Activated B cell treated with CpG ODN at 0.5 μM for 24 hours (primary cell): ENCODE measurements at regions not wholly inside any gene's neighbourhood (a gene's known extent, or its start where the extent isn't known, plus 50 kb on each side); places are given as distances from the start of the nearest gene placed in this dataset.

ENCODE experiments used
- ATAC-seq: fragments of 200-7000 bp; cut with Tn5 transposase; one replicate; pipeline ENCODE4 v1.10.0; 2021; ENCODE audit warnings: low read depth, mild to moderate bottlenecking, moderate library complexity
- CTCF ChIA-PET: fragments of 350-600 bp; sonication (Branson Sonifier 250); formaldehyde crosslinking; loops from one replicate; lab custom pipeline; 2021; ENCODE audit warnings: antibody characterized with exemption; lab: Charles Lee
- POLR2A ChIA-PET: fragments of 350-600 bp; sonication (Branson Sonifier 250); formaldehyde crosslinking; loops from one replicate; lab custom pipeline; 2021; ENCODE audit warnings: antibody characterized with exemption; lab: Charles Lee
- DNase-seq: peaks from one replicate; pipeline ENCODE4 v3.0.0; 2022
- H3K27ac Mint-ChIP-seq: one replicate; pipeline ENCODE4 v1.8.0; 2020; ENCODE audit warnings: mixed read lengths
- H3K27me3 Mint-ChIP-seq: one replicate; pipeline ENCODE4 v1.8.0; 2021; ENCODE audit warnings: mixed read lengths
- H3K36me3 Mint-ChIP-seq: one replicate; pipeline ENCODE4 v1.8.0; 2021; ENCODE audit warnings: low read depth, mixed read lengths
- H3K4me1 Mint-ChIP-seq: one replicate; pipeline ENCODE4 v1.8.0; 2021; ENCODE audit warnings: mixed read lengths
- H3K4me3 Mint-ChIP-seq: one replicate; pipeline ENCODE4 v1.8.0; 2020; ENCODE audit warnings: mild to moderate bottlenecking, mixed read lengths
- H3K9me3 Mint-ChIP-seq: one replicate; pipeline ENCODE4 v1.8.0; 2020; ENCODE audit warnings: mixed read lengths
- intact Hi-C: fragments of 100-400 bp; cut with micrococcal nuclease; formaldehyde crosslinking; loops from one replicate; pipeline ENCODE4 v1.15.1; 2024
- TF ChIP-seq, protein P1 (sequence below): fragments of 200-600 bp; IDR thresholded peaks from one replicate; pipeline ENCODE4 v1.8.0; 2022; ENCODE audit warnings: antibody characterized with exemption, mild to moderate bottlenecking

DNA sequence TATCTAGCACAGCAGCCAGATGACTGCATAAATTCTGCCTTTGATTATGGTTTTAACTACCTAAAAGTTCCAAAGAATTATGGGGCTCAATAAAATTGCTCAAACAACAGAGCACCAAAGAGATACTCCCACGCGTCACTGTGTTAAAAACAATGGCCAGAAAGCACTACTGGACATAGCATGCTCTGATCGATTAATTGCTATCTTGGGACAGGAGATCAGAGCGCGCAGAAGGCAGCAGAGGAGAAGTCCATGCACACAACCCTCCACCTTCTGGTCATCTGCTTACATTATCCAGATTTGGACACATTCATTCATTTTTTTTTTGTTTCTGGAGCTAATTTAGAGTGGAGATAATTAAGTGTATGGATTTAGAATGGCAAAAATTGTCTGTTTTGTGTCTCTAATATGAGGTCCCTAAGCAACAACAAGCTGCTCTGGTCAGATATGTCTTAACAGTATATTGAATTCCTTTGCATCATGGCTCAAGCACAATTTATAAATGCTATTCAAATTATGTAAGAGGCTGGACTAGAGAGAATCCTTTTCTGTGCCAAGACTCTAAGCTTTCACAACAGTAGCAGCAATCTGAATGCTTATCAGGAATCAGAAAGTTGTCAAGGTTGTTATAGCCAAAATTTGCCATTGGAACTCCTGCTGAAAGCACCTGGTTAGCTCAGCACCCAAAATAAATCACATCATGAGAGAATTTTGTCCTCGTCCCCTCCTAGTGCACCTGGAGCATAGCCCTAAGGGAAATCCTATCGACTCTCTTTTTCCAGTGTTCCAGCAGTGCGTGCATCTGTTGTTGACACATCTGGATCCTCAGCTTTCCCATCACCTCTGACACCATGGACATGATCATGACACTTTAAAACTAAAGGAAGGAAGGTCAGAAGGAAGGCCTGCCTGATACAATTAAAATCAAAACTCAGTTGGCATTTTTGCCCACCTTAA is 98.6 kb upstream of the HMHB1 start:
- no peak overlapping the region for H3K4me3 Mint-ChIP-seq
- ATAC-seq (no peak), DNase-seq (no peak)
- no peaks in the 10 kb centered on the region for H3K36me3 Mint-ChIP-seq
- peaks cover 11% of the 10 kb centered on the region for H3K4me1 Mint-ChIP-seq
- TF ChIP-seq, protein P1, sequence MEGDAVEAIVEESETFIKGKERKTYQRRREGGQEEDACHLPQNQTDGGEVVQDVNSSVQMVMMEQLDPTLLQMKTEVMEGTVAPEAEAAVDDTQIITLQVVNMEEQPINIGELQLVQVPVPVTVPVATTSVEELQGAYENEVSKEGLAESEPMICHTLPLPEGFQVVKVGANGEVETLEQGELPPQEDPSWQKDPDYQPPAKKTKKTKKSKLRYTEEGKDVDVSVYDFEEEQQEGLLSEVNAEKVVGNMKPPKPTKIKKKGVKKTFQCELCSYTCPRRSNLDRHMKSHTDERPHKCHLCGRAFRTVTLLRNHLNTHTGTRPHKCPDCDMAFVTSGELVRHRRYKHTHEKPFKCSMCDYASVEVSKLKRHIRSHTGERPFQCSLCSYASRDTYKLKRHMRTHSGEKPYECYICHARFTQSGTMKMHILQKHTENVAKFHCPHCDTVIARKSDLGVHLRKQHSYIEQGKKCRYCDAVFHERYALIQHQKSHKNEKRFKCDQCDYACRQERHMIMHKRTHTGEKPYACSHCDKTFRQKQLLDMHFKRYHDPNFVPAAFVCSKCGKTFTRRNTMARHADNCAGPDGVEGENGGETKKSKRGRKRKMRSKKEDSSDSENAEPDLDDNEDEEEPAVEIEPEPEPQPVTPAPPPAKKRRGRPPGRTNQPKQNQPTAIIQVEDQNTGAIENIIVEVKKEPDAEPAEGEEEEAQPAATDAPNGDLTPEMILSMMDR = no peak
- no peaks in the 10 kb centered on the region for H3K27me3 Mint-ChIP-seq
- intact Hi-C loops = no loop called here
- no peak overlapping the region for H3K27ac Mint-ChIP-seq
- POLR2A ChIA-PET = no interaction called here
- H3K9me3 Mint-ChIP-seq = no peaks in the 10 kb centered on the region
- CTCF ChIA-PET = no interaction called here

DNA sequence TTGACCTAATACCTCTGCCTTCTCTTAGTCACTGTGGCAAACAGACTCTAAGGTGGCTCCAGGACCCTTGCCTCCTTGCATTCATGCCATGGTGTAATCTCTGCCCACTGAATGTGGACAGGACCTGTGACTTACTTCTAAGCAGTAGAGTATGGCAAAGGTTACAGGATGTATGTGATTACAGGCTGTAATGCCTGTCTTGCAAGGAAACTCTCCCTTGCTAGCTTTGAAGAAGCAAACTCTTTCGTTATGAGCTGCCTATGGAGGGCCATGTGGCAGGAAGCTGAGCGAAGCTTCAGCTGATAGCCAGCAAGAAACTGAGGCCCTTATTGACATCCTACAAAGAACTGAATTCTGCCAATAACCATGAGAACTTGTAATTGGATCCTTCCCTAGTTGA is 103.3 kb upstream of the HMHB1 start:
- POLR2A ChIA-PET = no interaction called here

DNA sequence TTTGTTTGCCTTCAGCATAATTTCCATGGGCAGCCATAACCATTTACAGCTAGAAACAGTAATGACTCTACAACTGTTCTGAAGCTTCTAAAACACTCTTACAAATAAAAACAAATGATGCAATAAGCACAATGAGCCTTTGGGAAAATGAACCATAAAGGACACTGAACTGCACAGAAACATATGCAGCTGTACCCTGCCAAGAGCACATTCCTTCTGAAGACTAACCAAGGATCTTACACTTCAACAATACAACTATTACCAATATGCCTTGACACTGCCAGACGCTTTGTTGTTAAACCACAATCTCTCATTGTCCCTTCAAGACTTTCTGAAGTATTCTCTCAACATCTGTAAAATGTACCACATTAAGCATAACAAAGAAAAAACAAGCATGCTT is 104.2 kb upstream of the HMHB1 start:
- intact Hi-C loops = no loop called here
- Mint-ChIP-seq H3K4me1 (no peaks in the 10 kb centered on the region), H3K27me3 (no peaks in the 10 kb centered on the region), H3K36me3 (no peaks in the 10 kb centered on the region), H3K27ac (no peak overlapping the region), H3K4me3 (no peak overlapping the region), H3K9me3 (no peaks in the 10 kb centered on the region)
- ChIA-PET CTCF (no interaction called here), POLR2A (no interaction called here)
- ATAC-seq (no peak), DNase-seq (no peak)
- TF ChIP-seq, protein P1 = no peak

More for the DNA sequence above, 103.3 kb upstream of the HMHB1 start:
- H3K4me1 Mint-ChIP-seq = no peaks in the 10 kb centered on the region
- intact Hi-C loops = no loop called here
- no peak for ATAC-seq
- H3K36me3 Mint-ChIP-seq = no peaks in the 10 kb centered on the region
- no peak overlapping the region for H3K4me3 Mint-ChIP-seq
- DNase-seq = no peak
- H3K27ac Mint-ChIP-seq = no peak overlapping the region
- H3K9me3 Mint-ChIP-seq = no peaks in the 10 kb centered on the region
- CTCF ChIA-PET = no interaction called here
- H3K27me3 Mint-ChIP-seq = no peaks in the 10 kb centered on the region
- TF ChIP-seq, protein P1 = no peak

DNA sequence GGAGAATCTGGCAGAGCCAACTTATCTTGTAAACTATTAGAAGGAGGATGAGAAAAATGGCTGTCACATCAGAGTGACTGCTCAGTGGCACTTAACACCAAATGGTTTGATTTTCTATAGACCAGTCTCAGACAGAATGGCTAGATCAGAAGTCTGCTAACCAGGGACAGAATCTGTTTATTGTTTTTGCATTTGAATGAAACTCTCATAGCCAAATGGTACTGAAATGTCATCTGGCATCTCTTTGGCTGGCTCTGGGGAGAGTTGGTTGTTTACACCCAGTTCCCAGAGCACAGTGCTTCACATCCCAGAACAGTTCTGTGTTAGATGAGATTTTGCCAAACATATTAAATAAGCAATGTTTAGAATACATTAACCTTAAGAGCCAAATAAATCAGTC is 106.6 kb upstream of the HMHB1 start:
- Mint-ChIP-seq H3K27ac (no peak overlapping the region), H3K9me3 (no peaks in the 10 kb centered on the region), H3K4me1 (no peaks in the 10 kb centered on the region), H3K27me3 (no peaks in the 10 kb centered on the region), H3K4me3 (no peak overlapping the region), H3K36me3 (no peaks in the 10 kb centered on the region)
- intact Hi-C loops = no loop called here
- TF ChIP-seq, protein P1 = no peak
- ATAC-seq = no peak
- CTCF ChIA-PET = no interaction called here
- POLR2A ChIA-PET = no interaction called here
- no peak for DNase-seq

DNA sequence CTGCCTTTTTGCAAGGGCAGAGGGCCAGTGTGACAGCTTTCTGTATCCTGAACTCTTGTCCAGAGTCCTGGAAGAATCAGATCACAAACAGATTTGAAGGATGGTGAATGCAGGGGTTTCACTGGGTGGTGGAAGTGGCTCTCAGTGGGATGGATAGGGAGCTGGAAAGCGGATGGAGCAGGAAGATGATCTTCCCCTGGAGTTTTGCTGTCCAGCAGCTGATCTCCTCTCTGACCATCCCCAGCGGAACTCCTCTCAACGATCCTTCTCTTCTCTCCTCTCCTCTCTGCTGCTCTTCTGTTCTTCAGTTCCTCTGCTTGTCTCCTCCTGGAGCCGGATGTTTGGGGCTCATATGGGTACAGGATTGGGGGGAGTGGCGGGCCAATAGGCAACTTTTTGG is 108.3 kb upstream of the HMHB1 start:
- no peaks in the 10 kb centered on the region for H3K4me1 Mint-ChIP-seq
- H3K27me3 Mint-ChIP-seq = no peaks in the 10 kb centered on the region
- H3K36me3 Mint-ChIP-seq = no peaks in the 10 kb centered on the region
- intact Hi-C loops = no loop called here
- H3K4me3 Mint-ChIP-seq = no peak overlapping the region
- CTCF ChIA-PET = interaction anchor here (0.7 kb wide), 1 partner anchor 21 kb away, joined by 3 read pairs; no protein-coding TSS in a partner anchor
- no peak overlapping the region for H3K27ac Mint-ChIP-seq
- no peaks in the 10 kb centered on the region for H3K9me3 Mint-ChIP-seq
- ATAC-seq (no peak), DNase-seq (no peak)
- TF ChIP-seq, protein P1 = no peak
- POLR2A ChIA-PET = no interaction called here
